ENCODE measurements at regions not wholly inside any gene's neighbourhood (a gene's known extent, or its start where the extent isn't known, plus 50 kb on each side); places are given as distances from the start of the nearest gene placed in this dataset.

DNA sequence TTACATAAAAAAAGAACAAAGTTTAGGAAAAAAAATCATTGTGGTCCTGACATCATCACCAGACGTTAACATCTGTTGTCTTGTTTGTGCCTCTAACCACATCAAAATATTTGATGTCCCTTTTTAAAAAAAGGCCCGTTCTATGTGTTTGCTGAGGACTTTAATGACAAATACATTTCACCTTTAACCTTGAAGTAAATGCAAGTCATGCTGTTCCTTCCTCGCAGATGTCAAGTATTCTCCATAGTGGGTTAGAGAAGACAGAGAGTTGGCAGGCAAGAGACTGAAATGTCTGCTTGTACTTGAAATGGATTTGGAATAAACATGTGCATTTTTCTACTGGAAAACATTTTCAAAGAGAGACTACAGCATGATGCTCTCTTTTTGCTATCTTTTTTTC is 134.9 kb downstream of the FGF9 start:
- TF ChIP-seq, protein P1, sequence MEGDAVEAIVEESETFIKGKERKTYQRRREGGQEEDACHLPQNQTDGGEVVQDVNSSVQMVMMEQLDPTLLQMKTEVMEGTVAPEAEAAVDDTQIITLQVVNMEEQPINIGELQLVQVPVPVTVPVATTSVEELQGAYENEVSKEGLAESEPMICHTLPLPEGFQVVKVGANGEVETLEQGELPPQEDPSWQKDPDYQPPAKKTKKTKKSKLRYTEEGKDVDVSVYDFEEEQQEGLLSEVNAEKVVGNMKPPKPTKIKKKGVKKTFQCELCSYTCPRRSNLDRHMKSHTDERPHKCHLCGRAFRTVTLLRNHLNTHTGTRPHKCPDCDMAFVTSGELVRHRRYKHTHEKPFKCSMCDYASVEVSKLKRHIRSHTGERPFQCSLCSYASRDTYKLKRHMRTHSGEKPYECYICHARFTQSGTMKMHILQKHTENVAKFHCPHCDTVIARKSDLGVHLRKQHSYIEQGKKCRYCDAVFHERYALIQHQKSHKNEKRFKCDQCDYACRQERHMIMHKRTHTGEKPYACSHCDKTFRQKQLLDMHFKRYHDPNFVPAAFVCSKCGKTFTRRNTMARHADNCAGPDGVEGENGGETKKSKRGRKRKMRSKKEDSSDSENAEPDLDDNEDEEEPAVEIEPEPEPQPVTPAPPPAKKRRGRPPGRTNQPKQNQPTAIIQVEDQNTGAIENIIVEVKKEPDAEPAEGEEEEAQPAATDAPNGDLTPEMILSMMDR (IDR thresholded peaks at IDR 0.05), result no peak
- TF ChIP-seq POLR2A (IDR thresholded peaks at IDR 0.05), result no peak
